PFSK-1 (cell line): ENCODE measurements at regions not wholly inside any gene's neighbourhood (a gene's known extent, or its start where the extent isn't known, plus 50 kb on each side); places are given as distances from the start of the nearest gene placed in this dataset.

Source experiments
- FOXP2 ChIP-seq: optimal IDR thresholded peaks from 2 replicates; pipeline ENCODE3; 2011; ENCODE audit warnings: borderline replicate concordance, control low read depth, inconsistent platforms; ENCODE audit not compliant: insufficient read depth; ENCODE audit errors: extremely low read length, extremely low read depth
- POLR2AphosphoS5 ChIP-seq: IDR thresholded peaks from 2 replicates; pipeline ENCODE4 v1.6.1; 2012; ENCODE audit warnings: low read depth, mild to moderate bottlenecking, control low read depth, low read length, moderate library complexity
- REST ChIP-seq, 2 experiments: IDR thresholded peaks; 2 replicates each; pipeline versions ENCODE4 v1.6.1 to v1.8.0; 2011 to 2012; ENCODE audit warnings: low read depth in 2 of 2, low read length in 2 of 2, control low read depth in 1 of 2, inconsistent platforms in 1 of 2, mild to moderate bottlenecking in 1 of 2, moderate library complexity in 1 of 2; ENCODE audit not compliant: insufficient read depth in 1 of 2
- SIN3A ChIP-seq: IDR thresholded peaks from 2 replicates; pipeline ENCODE4 v1.6.1; 2012; ENCODE audit warnings: mild to moderate bottlenecking, low read length, moderate library complexity, borderline replicate concordance; ENCODE audit not compliant: insufficient read depth
- TAF1 ChIP-seq: IDR thresholded peaks from 2 replicates; pipeline ENCODE4 v1.6.1; 2012; ENCODE audit warnings: low read length, control low read depth, borderline replicate concordance; ENCODE audit not compliant: insufficient read depth

GRCh38 chr6:19446570-19446969 is 390.6 kb upstream of the ID4 start:
- TF ChIP-seq FOXP2: no peak
- TF ChIP-seq POLR2AphosphoS5: no peak
- no peak for TF ChIP-seq TAF1
- no peak for TF ChIP-seq REST (IDR thresholded peaks at IDR 0.05; ENCODE audit: insufficient read depth in 1 of 2, low read depth in 2 of 2, low read length in 2 of 2)

DNA sequence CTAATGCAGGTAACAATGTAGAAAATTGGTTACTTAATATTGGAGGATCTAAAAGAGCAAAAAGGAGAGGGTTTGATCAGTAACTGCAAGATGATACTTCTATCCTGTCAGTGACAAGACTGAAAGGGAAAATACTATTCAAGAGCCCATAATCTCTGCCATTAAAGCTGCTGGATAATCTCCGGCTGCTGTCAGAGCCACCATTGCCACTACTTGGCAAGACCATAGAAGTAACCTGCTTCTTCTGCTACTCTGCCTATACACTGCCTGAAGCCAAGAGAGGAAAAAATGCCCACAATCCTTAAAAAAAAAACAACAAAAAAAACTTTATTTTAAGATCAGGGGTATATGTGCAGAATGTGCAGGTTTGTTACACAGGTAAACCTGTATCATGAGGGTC is 386.5 kb upstream of the ID4 start:
- TF ChIP-seq FOXP2 (no peak), REST (IDR thresholded peaks at IDR 0.05; ENCODE audit: insufficient read depth in 1 of 2, low read depth in 2 of 2, low read length in 2 of 2) (no peak), TAF1 (no peak), POLR2AphosphoS5 (no peak), SIN3A (no peak)

- TF ChIP-seq POLR2AphosphoS5: no peak
- no peak for TF ChIP-seq TAF1
- no peak for TF ChIP-seq REST (IDR thresholded peaks at IDR 0.05; ENCODE audit: insufficient read depth in 1 of 2, low read depth in 2 of 2, low read length in 2 of 2)
- no peak for TF ChIP-seq SIN3A
- no peak for TF ChIP-seq FOXP2
Observed at GRCh38 chr6:19452495-19452894, 384.7 kb upstream of the ID4 start.

- TF ChIP-seq FOXP2: no peak
- no peak for TF ChIP-seq REST (IDR thresholded peaks at IDR 0.05; ENCODE audit: insufficient read depth in 1 of 2, low read depth in 2 of 2, low read length in 2 of 2)
- no peak for TF ChIP-seq SIN3A
- no peak for TF ChIP-seq POLR2AphosphoS5
- no peak for TF ChIP-seq TAF1
Observed at GRCh38 chr6:19454001-19454720, 383.0 kb upstream of the ID4 start.
